NCI-H526 treated with DMSO at 0.1 percent for 48 hours (cell line): ENCODE measurements at regions not wholly inside any gene's neighbourhood (a gene's known extent, or its start where the extent isn't known, plus 50 kb on each side); places are given as distances from the start of the nearest gene placed in this dataset.
"Not testable (repeated sequence)": the region's sequence is repeated elsewhere in the genome, so short reads cannot be mapped to it uniquely, and the experiment has no call there.

Source experiments
- DNase-seq: peaks from one replicate; lab custom pipeline; 2025; lab: John Stamatoyannopoulos, UW

DNA sequence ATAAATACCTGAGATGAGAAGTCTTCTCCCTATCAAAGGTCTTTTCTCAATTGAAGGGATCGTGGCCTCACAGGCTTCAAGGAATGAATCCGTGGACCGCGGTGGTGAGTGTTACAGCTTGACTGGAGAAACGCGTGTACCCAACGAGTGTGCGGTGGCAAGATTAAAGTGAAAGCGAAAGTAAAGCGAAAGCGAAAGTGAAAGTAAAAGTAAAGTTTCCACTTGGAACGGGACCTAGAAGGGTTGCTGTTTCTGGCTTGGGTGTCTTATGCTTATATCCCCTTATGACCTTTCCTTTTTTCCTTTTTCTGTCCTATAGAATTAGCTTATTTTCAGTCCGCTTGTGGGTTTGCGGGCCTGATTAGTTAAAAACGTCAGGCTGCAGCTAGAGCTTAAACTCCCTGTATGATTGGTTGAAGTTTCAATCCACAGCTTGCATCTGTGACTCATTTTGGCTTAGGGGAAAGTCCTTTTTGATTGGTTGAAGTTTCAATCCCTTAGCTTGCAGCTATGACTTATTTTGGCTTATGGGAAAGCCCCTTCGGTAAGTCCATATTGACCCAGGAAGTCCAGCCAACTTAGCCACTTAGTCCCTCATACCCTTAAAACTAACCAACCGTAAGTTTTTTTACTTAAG, 924.3 kb upstream of the CDH10 start:
- no peak for DNase-seq

DNA sequence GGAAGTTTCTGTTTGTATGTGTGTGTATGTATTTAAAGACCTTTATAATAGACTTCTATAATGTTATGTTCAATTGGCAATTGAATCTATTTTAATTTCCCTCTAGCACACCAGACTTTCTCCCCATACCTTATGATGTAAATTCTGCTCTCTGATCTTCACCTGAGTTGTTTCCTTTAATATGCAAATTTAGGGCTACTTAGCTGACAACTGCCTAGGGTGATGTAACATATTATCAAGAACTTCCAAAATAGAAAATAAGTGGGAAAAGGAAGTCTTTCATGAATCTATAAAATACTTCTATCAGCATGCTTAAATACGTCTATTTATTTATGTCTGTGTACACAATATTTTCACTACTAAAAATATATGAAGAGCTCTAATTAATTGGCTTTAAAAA, 923.5 kb upstream of the CDH10 start:
- no peak for DNase-seq

DNA sequence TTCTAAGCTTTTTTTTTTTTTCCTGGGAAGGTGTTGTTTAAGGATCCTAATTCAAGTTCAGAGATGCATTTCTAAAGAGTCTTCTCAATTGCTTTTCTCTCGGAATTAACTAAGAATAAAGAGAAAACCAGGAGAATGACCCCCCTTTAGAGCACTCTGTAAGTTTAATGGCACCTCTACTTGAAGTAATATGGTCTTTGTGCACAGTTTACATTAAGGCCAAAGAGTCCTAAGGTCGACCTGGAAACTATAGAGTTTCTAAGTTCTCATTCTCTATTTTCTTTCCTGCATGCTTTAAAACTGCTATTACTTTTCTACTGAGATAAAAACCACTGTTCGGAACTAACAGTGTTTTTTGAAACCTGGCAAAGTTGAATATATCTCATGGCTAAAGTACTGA, 923.1 kb upstream of the CDH10 start:
- no peak for DNase-seq

GRCh38 chr5:25562656-25563055, 917.9 kb upstream of the CDH10 start:
- DNase-seq = no peak

DNA sequence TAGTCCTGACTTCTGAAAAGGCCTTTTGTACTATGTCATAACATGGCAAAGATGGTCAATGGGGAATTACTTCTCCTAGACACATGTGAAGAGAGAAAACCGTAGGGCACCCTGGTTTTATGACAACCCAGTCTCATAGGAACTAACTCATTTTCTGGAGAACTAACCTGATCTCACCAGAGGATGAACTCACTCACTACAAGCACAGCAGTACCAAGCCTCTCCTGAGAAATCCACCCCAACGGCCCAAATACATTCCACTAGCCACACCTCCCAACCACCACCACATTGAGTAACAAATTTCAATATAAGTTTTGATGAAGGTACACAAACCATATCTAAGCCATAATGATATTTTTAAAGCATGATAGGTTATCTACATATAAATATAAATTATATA, 909.3 kb upstream of the CDH10 start:
- no peak for DNase-seq

- DNase-seq = no peak
Observed at GRCh38 chr5:25552871-25553481, 908.2 kb upstream of the CDH10 start.

- DNase-seq = no peak
Observed at GRCh38 chr5:25550793-25551192, 906.0 kb upstream of the CDH10 start.

DNA sequence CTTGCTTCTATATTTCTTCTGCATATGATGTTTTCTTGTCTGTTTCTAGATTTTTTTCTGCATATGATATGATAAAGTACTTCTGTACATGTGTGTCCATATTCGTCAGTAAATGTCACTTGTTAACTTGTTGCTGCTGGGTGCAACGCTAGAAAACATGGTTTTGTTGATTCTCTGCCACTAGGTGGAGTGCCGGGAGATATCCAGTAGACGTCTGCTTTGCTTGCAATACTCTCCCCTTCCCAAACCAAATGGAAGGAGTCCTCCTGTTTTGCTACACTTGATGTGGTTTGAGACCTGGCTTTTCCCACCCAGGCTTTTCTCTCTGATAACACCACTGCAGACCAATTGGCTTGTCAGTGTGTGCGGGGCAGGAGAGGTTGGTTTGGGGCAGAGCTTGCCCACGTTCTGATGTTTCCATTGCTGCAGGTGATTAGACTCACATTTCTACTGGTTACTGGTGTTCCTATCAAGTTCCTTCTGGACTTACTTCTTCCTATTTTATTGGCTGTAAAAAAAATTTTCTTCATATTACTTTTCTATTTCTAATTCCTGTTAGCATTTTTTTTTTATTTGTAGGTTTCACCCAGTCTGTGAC, 900.0 kb upstream of the CDH10 start:
- peak; percentile 39 for DNase-seq

GRCh38 chr5:25540628-25541027, 895.9 kb upstream of the CDH10 start:
- DNase-seq = no peak

- no peak for DNase-seq
Observed at GRCh38 chr5:25539536-25539935, 894.8 kb upstream of the CDH10 start.

- DNase-seq = not testable (repeated sequence)
Observed at GRCh38 chr5:25536461-25536860, 891.7 kb upstream of the CDH10 start.

DNA sequence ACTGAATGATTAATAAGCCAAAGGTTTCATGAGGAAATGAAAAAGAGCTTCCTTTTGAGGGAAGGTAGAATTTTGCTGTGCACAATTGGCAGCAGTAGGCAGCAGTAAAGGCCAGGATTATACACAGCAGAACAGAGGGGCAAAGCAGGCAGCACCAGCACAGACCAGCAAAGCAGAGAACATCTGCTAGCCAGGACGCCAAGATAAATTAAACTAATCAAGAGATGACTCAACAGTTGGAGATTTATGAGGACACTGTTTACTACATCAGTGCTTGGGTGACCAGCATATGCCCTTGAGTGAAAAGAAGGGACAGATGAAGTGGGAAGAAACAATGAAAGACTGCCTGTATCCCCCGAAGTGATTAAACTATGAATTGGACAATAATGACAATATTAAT, 871.4 kb upstream of the CDH10 start:
- no peak for DNase-seq

- no peak for DNase-seq
Observed at GRCh38 chr5:25515525-25515924, 870.7 kb upstream of the CDH10 start.

DNA sequence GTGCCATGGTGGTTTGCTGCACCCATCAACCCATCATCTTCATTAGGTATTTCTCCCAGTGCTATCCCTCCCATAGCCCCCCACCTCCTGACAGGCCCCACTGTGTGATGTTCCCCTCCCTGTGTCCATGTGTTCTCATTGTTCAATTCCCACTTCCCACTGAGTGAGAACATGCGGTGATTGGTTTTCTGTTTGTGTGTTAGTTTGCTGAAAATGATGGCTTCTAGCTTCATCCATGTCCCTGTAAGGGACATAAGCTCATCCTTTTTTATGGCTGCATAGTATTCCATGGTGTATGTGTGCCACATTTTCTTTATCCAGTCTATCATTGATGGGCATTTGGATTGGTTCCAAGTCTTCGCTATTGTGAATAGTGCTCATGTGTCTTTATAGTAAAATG, 865.9 kb upstream of the CDH10 start:
- not testable (repeated sequence) for DNase-seq

GRCh38 chr5:25508011-25508410, 863.2 kb upstream of the CDH10 start:
- not testable (repeated sequence) for DNase-seq

DNA sequence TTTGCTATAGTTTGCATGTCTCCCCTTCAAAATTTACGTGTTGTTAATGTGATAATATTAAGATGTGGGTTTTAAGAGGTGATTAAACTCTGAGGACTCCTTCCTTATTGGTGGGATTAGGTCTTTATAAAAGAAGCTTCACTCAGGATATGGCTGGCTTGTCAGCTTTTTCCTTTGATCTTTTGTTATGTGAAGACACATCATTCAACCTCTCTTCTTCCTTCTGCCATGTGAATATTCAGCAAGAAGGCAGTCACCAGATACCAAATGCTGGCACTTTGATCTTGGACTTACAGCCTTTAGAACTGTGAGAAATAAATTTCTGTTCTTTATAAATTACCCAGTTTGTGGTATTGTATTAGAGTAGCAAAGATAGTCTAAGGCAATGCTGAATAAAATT, 855.9 kb upstream of the CDH10 start:
- no peak for DNase-seq

DNA sequence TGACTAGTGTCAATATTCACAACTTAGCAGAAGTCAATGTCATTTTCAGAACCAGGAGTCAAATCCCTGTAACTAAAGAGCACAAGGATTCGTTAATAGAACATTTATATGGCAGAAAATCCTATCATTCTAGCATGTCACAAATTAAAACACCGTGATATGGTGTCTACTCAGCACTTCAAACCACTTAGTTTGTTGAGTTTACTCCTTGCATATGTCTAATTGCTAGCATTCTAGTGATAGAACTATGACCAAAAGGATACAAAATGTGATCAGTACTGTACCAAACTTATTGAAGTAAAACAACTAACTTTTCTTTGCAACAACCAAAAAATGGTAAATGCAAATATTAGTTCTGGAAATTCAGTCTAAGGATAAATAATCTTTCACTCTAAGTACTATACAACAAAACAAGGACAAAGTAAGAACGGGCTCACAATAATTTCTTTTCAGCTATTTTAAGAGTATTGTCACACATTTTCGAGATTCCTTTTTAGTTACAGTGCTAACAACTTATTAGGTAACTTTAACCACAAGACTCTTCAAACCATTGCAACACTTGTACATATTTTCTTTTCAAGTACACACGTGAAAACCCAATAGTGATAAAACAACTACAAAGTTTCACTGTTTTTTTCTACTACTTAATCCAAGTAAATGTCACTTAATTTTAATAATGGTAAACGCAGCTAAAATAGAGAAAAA, 845.2 kb upstream of the CDH10 start:
- DNase-seq = no peak

DNA sequence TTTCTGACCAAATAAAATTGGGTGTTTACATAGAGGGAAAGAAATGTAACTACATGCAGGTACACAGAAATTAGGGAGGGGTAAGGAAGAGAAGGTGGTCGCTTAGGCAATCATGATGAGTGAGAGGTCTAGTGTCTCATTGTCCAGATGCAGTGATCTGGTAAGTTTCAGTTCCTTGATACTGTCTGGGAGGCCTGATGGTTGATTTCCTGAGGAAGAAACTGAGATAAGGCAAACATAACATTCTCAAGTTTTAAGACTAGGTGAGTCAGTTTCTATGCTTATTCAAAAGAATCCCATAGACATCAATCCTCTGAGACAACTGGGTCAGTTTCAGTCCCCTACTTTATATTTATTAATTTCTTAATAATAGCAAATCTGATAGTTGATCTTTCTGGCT, 843.3 kb upstream of the CDH10 start:
- DNase-seq = no peak

DNA sequence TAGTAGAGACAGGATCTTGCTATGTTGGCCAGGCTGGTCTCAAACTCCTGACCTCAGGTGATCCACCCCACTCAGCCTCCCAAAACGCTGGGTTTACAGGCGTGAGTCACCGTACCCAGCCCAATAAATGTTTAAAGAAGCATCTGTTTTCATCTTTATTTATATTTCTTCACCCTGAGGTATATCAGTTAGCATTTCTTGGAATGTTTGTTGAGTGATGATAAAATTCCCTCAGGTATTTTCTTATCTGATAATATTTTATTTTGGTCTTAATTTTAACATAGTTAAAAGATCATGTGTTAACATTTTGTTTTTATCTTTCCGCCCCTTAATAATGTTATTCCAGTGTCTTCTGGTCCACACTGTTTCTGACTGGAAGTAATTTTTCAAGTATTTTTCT, 839.6 kb upstream of the CDH10 start:
- no peak for DNase-seq

GRCh38 chr5:25481463-25481862, 836.7 kb upstream of the CDH10 start:
- DNase-seq = no peak

DNA sequence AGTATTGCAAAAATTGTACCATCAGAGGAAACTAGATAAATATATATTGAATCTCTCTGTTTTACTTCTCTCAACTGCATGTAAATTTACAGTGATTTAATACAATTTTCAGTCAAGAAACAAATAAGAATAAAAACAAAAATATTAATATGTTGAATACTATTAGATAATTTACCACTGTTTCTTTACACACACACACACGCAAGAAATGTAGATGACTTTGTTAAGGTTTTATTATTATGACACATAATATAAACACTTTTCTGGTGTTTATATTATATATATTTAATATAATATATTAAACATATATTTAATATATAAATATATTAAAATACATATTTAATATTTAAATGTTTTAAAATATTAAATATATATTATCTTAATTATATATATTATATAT, 814.3 kb upstream of the CDH10 start:
- no peak for DNase-seq

GRCh38 chr5:25458628-25459027, 813.9 kb upstream of the CDH10 start:
- no peak for DNase-seq

DNA sequence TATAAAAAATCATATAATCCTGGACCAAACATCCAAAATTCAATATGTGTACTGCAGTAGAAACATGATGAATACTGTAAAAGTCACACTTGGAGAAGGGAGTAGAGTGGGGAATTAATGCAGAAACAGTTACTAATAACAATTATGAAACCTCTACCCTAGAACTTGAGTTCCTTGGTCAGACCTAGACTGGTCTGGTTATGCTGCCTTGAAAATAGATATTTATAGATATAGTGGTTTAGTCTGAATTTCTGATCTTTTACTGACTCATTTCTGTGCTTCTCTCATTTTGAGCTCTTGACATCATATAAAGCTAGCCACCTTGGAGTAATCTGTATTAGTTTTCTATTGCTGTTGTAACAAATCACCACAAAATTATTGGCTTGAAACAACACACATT, 808.7 kb upstream of the CDH10 start:
- no peak for DNase-seq
